GM12865 (cell line): ENCODE measurements at regions not wholly inside any gene's neighbourhood (a gene's known extent, or its start where the extent isn't known, plus 50 kb on each side); places are given as distances from the start of the nearest gene placed in this dataset.
"Not testable (repeated sequence)": the region's sequence is repeated elsewhere in the genome, so short reads cannot be mapped to it uniquely, and the experiment has no call there.

Experiments used
- DNase-seq: peaks from one replicate; pipeline ENCODE4 v3.0.0; 2010; ENCODE audit warnings: low read depth
- H3K4me3 ChIP-seq: 2 replicates; pipeline ENCODE4 v1.5.1; 2011; ENCODE audit warnings: mild to moderate bottlenecking, low read depth, low read length, control low read depth
- TF ChIP-seq, protein P1 (sequence below): IDR thresholded peaks from 2 replicates; pipeline ENCODE4 v1.5.1; 2011; ENCODE audit warnings: low read length, control low read depth, low read depth, inconsistent platforms; ENCODE audit not compliant: insufficient read depth; ENCODE audit errors: missing control alignments

DNA sequence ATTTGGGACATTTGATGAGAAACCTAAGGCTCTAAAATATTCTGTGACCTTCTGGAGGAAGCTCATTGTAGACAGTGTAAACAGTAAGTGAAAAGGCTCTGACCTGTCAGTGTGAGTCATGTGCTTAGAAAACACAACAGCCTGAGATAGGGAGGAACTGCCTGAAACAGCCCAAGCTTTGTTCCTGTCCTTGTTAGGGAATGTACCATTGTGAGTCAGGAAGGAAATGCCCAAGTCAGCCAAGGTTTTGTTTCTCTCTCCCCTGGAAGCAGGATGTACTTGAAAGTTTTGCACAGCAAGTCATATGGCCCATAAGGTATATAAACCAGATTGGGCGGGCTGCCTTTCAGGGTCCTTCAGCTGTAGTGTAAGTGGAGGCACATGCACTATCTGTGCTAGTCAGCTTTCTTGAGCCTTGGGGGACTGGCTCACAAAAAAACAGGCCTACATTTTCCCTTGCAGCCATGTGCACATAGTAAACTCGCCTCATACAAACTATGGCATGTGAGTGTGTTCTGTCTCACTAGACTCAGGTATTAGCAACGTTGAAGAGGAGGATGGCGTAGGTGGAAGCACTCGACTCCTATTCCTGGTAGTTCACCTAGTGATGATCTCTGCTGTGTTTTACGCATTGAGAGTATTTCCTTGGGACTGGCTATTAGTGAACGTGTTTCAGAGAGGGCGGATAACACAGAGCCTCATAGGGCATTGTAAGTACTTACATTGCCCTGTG lies 141.2 kb upstream of the KLHL1 start:
- TF ChIP-seq, protein P1, sequence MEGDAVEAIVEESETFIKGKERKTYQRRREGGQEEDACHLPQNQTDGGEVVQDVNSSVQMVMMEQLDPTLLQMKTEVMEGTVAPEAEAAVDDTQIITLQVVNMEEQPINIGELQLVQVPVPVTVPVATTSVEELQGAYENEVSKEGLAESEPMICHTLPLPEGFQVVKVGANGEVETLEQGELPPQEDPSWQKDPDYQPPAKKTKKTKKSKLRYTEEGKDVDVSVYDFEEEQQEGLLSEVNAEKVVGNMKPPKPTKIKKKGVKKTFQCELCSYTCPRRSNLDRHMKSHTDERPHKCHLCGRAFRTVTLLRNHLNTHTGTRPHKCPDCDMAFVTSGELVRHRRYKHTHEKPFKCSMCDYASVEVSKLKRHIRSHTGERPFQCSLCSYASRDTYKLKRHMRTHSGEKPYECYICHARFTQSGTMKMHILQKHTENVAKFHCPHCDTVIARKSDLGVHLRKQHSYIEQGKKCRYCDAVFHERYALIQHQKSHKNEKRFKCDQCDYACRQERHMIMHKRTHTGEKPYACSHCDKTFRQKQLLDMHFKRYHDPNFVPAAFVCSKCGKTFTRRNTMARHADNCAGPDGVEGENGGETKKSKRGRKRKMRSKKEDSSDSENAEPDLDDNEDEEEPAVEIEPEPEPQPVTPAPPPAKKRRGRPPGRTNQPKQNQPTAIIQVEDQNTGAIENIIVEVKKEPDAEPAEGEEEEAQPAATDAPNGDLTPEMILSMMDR, result no peak
- no peak overlapping the region for H3K4me3 ChIP-seq
- no peak for DNase-seq

DNA sequence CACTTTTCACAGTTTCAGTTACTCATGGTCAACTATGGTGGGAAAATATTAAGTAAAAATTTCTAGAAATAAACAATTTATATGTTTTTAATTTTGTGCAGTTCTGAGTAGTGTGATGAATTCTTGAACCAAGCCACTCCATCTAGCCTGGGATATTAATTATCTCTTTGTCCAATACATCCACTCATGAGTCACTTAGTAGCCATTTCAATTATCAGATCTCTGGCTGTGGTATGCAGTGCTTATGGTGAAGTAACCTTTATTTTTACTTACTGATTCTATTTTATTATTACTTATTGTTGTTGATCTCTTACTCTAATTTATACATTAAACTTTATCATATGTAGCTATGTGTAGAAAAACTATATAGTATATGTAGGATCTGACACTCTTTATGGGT lies 128.9 kb upstream of the KLHL1 start:
- DNase-seq, result no peak
- no peak overlapping the region for H3K4me3 ChIP-seq
- TF ChIP-seq, protein P1, result no peak

DNA sequence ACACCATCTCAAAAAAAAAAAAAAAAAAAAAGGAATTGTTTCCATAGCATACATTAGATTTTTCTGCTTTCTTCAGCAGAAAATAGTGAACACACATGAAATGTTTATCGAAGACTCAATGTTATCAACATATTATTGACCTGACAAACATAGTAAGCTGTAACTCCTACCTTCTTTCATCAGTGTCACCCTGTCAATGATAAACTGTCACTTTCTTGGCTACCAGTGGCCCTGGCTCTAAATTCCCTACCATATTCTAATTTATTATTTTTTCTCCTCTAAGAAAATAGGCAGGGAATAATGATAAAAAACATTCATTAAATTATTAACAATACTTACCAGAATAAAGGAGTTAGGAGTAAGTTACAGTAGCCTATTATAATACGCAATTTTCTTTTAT lies 127.3 kb upstream of the KLHL1 start:
- H3K4me3 ChIP-seq, result no peak overlapping the region
- TF ChIP-seq, protein P1, result no peak
- DNase-seq, result no peak

DNA sequence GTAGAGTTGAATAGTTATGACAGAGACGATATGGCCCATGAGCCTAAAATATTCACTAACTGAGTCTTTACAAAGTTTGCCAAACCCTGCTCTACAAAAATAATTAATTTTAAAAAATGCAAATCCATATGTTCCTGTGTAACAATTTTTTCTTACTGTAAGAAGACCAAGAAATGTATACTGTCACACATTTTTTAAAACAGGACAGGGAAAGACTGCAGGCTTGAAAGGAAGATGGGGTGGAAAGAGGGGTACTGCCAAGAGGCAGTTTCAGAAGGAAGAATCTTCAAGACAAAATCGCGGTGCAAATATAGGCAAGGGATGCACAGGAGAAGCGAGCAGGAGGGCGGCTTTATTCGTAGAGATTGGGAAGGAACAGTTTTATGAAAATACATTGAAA lies 115.7 kb upstream of the KLHL1 start:
- DNase-seq, result no peak
- TF ChIP-seq, protein P1, result no peak

DNA sequence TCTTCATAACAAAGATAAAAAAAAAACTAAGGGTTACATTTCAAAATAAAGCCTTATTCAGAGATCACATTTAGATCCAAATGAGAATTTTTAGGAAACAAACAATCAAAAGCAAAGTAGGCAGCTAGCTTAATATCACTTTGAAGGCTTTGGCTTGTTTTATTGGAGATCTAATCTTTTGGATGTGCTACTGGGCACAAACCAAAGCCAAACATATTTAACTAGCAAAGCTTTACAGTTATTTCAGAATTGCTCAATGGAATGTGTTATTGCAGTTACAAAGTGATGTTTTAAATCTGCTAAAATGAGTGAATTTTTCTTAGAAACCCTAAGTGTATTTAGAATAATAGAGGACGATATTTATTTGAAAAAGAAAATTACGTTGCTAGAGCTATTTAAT lies 114.7 kb upstream of the KLHL1 start:
- no peak for DNase-seq
- no peak overlapping the region for H3K4me3 ChIP-seq
- TF ChIP-seq, protein P1, result no peak

More for the DNA sequence above, 115.7 kb upstream of the KLHL1 start:
- no peak overlapping the region for H3K4me3 ChIP-seq

DNA sequence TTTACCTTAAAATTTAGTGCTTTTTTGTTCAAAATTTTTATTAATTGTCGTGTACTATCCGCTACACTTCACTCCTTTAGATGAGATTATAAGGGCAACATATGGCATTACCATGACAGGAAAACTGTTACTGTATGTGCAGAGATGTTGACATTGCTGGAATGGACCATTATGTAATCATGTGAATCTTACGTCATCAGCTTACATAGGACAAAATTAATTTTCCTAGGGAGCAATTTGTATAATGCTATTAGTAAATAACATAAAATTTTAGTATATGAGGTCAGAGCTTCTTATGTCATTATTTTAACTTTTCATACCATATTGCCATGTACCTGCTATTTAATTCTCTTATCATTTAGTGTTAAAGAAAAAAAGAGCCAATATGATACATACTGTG lies 110.4 kb upstream of the KLHL1 start:
- no peak for DNase-seq

DNA sequence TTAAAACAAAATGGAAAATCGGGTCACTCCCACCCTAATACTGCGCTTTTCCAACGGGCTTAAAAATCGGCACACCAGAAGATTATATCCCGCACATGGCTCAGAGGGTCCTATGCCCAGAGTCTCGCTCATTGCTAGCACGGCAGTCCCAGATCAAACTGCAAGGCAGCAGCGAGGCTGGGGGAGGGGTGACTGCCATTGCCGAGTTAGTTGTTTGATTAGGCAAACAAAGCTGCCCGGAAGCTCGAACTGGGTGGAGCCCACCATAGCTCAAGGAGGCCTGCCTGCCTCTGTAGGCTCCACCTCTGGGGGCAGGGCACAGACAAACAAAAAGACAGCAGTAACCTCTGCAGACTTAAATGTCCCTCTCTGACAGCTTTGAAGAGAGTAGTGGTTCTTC lies 100.7 kb upstream of the KLHL1 start:
- not testable (repeated sequence) for DNase-seq, H3K4me3 ChIP-seq

More for the DNA sequence above, 110.4 kb upstream of the KLHL1 start:
- TF ChIP-seq, protein P1, result no peak
- H3K4me3 ChIP-seq, result no peak overlapping the region
